ENCODE measurements at regions not wholly inside any gene's neighbourhood (a gene's known extent, or its start where the extent isn't known, plus 50 kb on each side); places are given as distances from the start of the nearest gene placed in this dataset.

- Histone ChIP-seq H3K4me3 (ENCODE audit: low read depth, low read length) (no peak overlapping the region), H3K36me3 (ENCODE audit: control insufficient read depth, insufficient read depth, low read length) (no peaks in the 10 kb centered on the region), H3K27me3 (ENCODE audit: control insufficient read depth, insufficient read depth, low read length) (no peaks in the 10 kb centered on the region)
- ChIA-PET POLR2A (no interaction called here), CTCF (no interaction called here)
- no peak for TF ChIP-seq CTCF (IDR thresholded peaks at IDR 0.05; ENCODE audit: insufficient read depth, low read depth, low read length)
- no peak for DNase-seq (ENCODE audit: low read depth)
These were observed 942.0 kb upstream of the FBXO33 start for GRCh38 chr14:40374221-40374620.

GRCh38 chr14:40371011-40371410, 938.8 kb upstream of the FBXO33 start:
- DNase-seq (ENCODE audit: low read depth) = no peak
- ChIA-PET CTCF (no interaction called here), POLR2A (no interaction called here)
- H3K4me3 ChIP-seq (ENCODE audit: low read depth, low read length) = no peak overlapping the region
- H3K36me3 ChIP-seq (ENCODE audit: control insufficient read depth, insufficient read depth, low read length) = no peaks in the 10 kb centered on the region
- TF ChIP-seq CTCF (IDR thresholded peaks at IDR 0.05; ENCODE audit: insufficient read depth, low read depth, low read length) = no peak
- H3K27me3 ChIP-seq (ENCODE audit: control insufficient read depth, insufficient read depth, low read length) = no peaks in the 10 kb centered on the region

- no peaks in the 10 kb centered on the region for H3K27me3 ChIP-seq (ENCODE audit: control insufficient read depth, insufficient read depth, low read length)
- no peak for DNase-seq (ENCODE audit: low read depth)
- no peak for TF ChIP-seq CTCF (IDR thresholded peaks at IDR 0.05; ENCODE audit: insufficient read depth, low read depth, low read length)
- H3K4me3 ChIP-seq (ENCODE audit: low read depth, low read length) = no peak overlapping the region
- H3K36me3 ChIP-seq (ENCODE audit: control insufficient read depth, insufficient read depth, low read length) = no peaks in the 10 kb centered on the region
- ChIA-PET CTCF (no interaction called here), POLR2A (no interaction called here)
These were observed 936.1 kb upstream of the FBXO33 start for GRCh38 chr14:40368314-40368713.

- Histone ChIP-seq H3K4me3 (ENCODE audit: low read depth, low read length) (no peak overlapping the region), H3K36me3 (ENCODE audit: control insufficient read depth, insufficient read depth, low read length) (no peaks in the 10 kb centered on the region), H3K27me3 (ENCODE audit: control insufficient read depth, insufficient read depth, low read length) (no peaks in the 10 kb centered on the region)
- no peak for TF ChIP-seq CTCF (IDR thresholded peaks at IDR 0.05; ENCODE audit: insufficient read depth, low read depth, low read length)
- ChIA-PET POLR2A (no interaction called here), CTCF (no interaction called here)
- DNase-seq (ENCODE audit: low read depth) = no peak
These were observed 935.5 kb upstream of the FBXO33 start for GRCh38 chr14:40367717-40368116.

- H3K36me3 ChIP-seq (ENCODE audit: control insufficient read depth, insufficient read depth, low read length) = no peaks in the 10 kb centered on the region
- no peak overlapping the region for H3K4me3 ChIP-seq (ENCODE audit: low read depth, low read length)
- CTCF ChIA-PET = no interaction called here
- POLR2A ChIA-PET = no interaction called here
- DNase-seq (ENCODE audit: low read depth) = no peak
- no peak for TF ChIP-seq CTCF (IDR thresholded peaks at IDR 0.05; ENCODE audit: insufficient read depth, low read depth, low read length)
- H3K27me3 ChIP-seq (ENCODE audit: control insufficient read depth, insufficient read depth, low read length) = no peaks in the 10 kb centered on the region
These were observed 933.1 kb upstream of the FBXO33 start for GRCh38 chr14:40365305-40365704.
